PFSK-1 (cell line): ENCODE measurements at regions not wholly inside any gene's neighbourhood (a gene's known extent, or its start where the extent isn't known, plus 50 kb on each side); places are given as distances from the start of the nearest gene placed in this dataset.

Experiments used
- FOXP2 ChIP-seq: optimal IDR thresholded peaks from 2 replicates; pipeline ENCODE3; 2011; ENCODE audit warnings: borderline replicate concordance, control low read depth, inconsistent platforms; ENCODE audit not compliant: insufficient read depth; ENCODE audit errors: extremely low read length, extremely low read depth
- POLR2AphosphoS5 ChIP-seq: IDR thresholded peaks from 2 replicates; pipeline ENCODE4 v1.6.1; 2012; ENCODE audit warnings: low read depth, mild to moderate bottlenecking, control low read depth, low read length, moderate library complexity
- REST ChIP-seq, 2 experiments: IDR thresholded peaks; 2 replicates each; pipeline versions ENCODE4 v1.6.1 to v1.8.0; 2011 to 2012; ENCODE audit warnings: low read depth in 2 of 2, low read length in 2 of 2, control low read depth in 1 of 2, inconsistent platforms in 1 of 2, mild to moderate bottlenecking in 1 of 2, moderate library complexity in 1 of 2; ENCODE audit not compliant: insufficient read depth in 1 of 2
- SIN3A ChIP-seq: IDR thresholded peaks from 2 replicates; pipeline ENCODE4 v1.6.1; 2012; ENCODE audit warnings: mild to moderate bottlenecking, low read length, moderate library complexity, borderline replicate concordance; ENCODE audit not compliant: insufficient read depth
- TAF1 ChIP-seq: IDR thresholded peaks from 2 replicates; pipeline ENCODE4 v1.6.1; 2012; ENCODE audit warnings: low read length, control low read depth, borderline replicate concordance; ENCODE audit not compliant: insufficient read depth

- no peak for TF ChIP-seq REST (IDR thresholded peaks at IDR 0.05; ENCODE audit: insufficient read depth in 1 of 2, low read depth in 2 of 2, low read length in 2 of 2)
- no peak for TF ChIP-seq SIN3A
- TF ChIP-seq POLR2AphosphoS5 = no peak
- TF ChIP-seq TAF1 = no peak
- TF ChIP-seq FOXP2 = no peak
Measured at GRCh38 chr7:135803143-135803542, 54.5 kb upstream of the FAM180A start.

GRCh38 chr7:135802697-135803096 is 54.1 kb upstream of the FAM180A start:
- TF ChIP-seq FOXP2 (no peak), TAF1 (no peak), REST (IDR thresholded peaks at IDR 0.05; ENCODE audit: insufficient read depth in 1 of 2, low read depth in 2 of 2, low read length in 2 of 2) (peak; percentile 63 to 82; a peak in 3 of 4 replicates), SIN3A (no peak), POLR2AphosphoS5 (no peak)

- no peak for TF ChIP-seq POLR2AphosphoS5
- no peak for TF ChIP-seq REST (IDR thresholded peaks at IDR 0.05; ENCODE audit: insufficient read depth in 1 of 2, low read depth in 2 of 2, low read length in 2 of 2)
- no peak for TF ChIP-seq SIN3A
- no peak for TF ChIP-seq TAF1
- TF ChIP-seq FOXP2 = no peak
Measured at GRCh38 chr7:135801877-135802276, 53.3 kb upstream of the FAM180A start.

GRCh38 chr7:135801045-135801693 is 52.6 kb upstream of the FAM180A start:
- TF ChIP-seq REST (IDR thresholded peaks at IDR 0.05; ENCODE audit: insufficient read depth in 1 of 2, low read depth in 2 of 2, low read length in 2 of 2) (no peak), TAF1 (no peak), FOXP2 (no peak), SIN3A (no peak), POLR2AphosphoS5 (no peak)

GRCh38 chr7:135800560-135800959 is 51.9 kb upstream of the FAM180A start:
- TF ChIP-seq SIN3A (no peak), POLR2AphosphoS5 (no peak), FOXP2 (no peak), TAF1 (no peak), REST (IDR thresholded peaks at IDR 0.05; ENCODE audit: insufficient read depth in 1 of 2, low read depth in 2 of 2, low read length in 2 of 2) (no peak)
